HepG2 (cell line): ENCODE measurements at regions not wholly inside any gene's neighbourhood (a gene's known extent, or its start where the extent isn't known, plus 50 kb on each side); places are given as distances from the start of the nearest gene placed in this dataset.

Experiments
- CTCF ChIP-seq: sonication (generic); formaldehyde crosslinking; IDR thresholded peaks from 2 replicates; pipeline ENCODE4 v1.5.0; 2020; ENCODE audit warnings: mild to moderate bottlenecking, missing genetic modification reagents, moderate library complexity
- KDM5A ChIP-seq: fragments of 200-600 bp; sonication (generic); IDR thresholded peaks from 2 replicates; pipeline ENCODE4 v1.7.0; 2018; ENCODE audit warnings: antibody characterized with exemption, mild to moderate bottlenecking, low read length, borderline replicate concordance
- POLR2AphosphoS5 ChIP-seq: IDR thresholded peaks from 2 replicates; pipeline ENCODE4 v1.6.1; 2012; ENCODE audit warnings: low read depth, low read length
- ZNF484 ChIP-seq: sonication (generic); formaldehyde crosslinking; IDR thresholded peaks from 2 replicates; pipeline ENCODE4 v1.5.1; 2020; ENCODE audit warnings: mild to moderate bottlenecking, low read depth, missing genetic modification reagents, borderline replicate concordance
- ZNF678 ChIP-seq: sonication (generic); formaldehyde crosslinking; IDR thresholded peaks from 2 replicates; pipeline ENCODE4 v1.4.0; 2020; ENCODE audit warnings: mild to moderate bottlenecking, missing genetic modification reagents
- TF ChIP-seq, protein P1 (sequence below): sonication (generic); formaldehyde crosslinking; IDR thresholded peaks from 2 replicates; pipeline ENCODE4 v1.5.1; 2020; ENCODE audit warnings: mild to moderate bottlenecking, missing genetic modification reagents, moderate library complexity

DNA sequence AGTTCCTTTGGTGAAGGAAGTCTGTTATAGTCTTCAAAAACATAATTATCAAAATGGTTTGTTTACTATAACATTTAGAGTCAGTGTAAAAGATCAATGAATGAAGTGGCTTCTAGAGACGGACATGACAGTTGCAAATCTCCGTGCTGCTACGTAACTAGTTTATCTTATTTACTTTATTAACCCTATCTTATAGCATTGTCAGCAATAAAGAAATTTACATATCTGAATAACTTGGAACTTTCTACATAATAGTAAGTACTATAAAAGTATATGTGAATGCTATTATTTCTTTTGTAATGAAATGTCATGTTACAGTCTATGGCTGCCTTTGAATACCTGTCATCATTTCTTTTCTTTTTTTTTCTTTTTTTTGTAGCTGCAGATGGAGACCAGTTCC lies 246.8 kb downstream of the PTH2R start:
- TF ChIP-seq KDM5A (no peak), CTCF (CRISPR knock-in tag) (no peak), ZNF678 (no peak), ZNF484 (CRISPR knock-in tag) (no peak), POLR2AphosphoS5 (no peak)
- TF ChIP-seq, protein P1, sequence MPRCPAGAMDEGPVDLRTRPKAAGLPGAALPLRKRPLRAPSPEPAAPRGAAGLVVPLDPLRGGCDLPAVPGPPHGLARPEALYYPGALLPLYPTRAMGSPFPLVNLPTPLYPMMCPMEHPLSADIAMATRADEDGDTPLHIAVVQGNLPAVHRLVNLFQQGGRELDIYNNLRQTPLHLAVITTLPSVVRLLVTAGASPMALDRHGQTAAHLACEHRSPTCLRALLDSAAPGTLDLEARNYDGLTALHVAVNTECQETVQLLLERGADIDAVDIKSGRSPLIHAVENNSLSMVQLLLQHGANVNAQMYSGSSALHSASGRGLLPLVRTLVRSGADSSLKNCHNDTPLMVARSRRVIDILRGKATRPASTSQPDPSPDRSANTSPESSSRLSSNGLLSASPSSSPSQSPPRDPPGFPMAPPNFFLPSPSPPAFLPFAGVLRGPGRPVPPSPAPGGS, result no peak
